ENCODE measurements at regions not wholly inside any gene's neighbourhood (a gene's known extent, or its start where the extent isn't known, plus 50 kb on each side); places are given as distances from the start of the nearest gene placed in this dataset.
A peak's percentile ranks its signal among the peaks of the same experiment; 100 is the strongest.

DNA sequence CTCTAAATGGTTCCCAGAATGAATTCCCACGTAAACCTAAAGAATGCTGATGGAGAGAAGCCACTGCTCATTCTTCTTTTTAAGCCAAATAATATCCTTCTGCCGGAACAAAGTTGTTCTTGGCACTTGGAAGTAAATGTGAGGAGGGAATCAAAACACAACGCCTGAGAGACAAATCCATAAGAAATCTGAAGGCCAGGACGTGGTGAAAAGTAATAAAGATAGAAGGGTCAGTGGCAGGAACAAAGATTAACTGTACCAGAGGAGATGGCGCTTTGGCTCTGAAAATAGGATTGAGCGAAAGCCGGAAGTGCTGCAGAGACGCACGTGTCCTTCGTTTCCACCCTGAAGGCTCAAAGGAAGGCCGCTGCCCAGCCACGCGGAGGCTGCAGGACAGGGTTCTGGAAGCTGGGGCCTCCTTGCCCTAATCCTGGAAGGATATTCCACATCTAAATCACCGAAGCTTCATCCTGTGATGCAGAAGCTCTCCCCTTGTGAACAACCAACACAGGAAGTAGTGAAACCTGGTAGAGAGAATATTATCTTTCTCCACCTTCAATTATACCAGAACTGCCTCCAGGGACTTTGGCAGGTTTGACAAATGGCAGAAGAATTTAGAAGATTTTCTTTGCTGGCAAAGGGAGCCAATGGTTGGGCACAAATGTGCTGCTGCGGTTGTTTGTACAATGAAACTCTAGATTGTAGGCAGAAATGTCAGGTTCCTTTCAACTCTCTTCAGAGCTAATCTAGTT is 214.6 kb upstream of the SERP2 start:
- ATAC-seq (no peak), DNase-seq (no peak)
- Histone ChIP-seq H3K4me3 (no peak overlapping the region), H3K36me3 (no peaks in the 10 kb centered on the region), H3K27me3 (no peaks in the 10 kb centered on the region), H3K9me3 (no peaks in the 10 kb centered on the region), H3K4me1 (peaks cover 0 to 43% (median 11%) of the 10 kb centered on the region in 9 donors), H3K27ac (peak overlapping the region in 5 of 10 donors; percentile 1 to 16 (median 8))
- TF ChIP-seq, protein P1, sequence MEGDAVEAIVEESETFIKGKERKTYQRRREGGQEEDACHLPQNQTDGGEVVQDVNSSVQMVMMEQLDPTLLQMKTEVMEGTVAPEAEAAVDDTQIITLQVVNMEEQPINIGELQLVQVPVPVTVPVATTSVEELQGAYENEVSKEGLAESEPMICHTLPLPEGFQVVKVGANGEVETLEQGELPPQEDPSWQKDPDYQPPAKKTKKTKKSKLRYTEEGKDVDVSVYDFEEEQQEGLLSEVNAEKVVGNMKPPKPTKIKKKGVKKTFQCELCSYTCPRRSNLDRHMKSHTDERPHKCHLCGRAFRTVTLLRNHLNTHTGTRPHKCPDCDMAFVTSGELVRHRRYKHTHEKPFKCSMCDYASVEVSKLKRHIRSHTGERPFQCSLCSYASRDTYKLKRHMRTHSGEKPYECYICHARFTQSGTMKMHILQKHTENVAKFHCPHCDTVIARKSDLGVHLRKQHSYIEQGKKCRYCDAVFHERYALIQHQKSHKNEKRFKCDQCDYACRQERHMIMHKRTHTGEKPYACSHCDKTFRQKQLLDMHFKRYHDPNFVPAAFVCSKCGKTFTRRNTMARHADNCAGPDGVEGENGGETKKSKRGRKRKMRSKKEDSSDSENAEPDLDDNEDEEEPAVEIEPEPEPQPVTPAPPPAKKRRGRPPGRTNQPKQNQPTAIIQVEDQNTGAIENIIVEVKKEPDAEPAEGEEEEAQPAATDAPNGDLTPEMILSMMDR (IDR thresholded peaks at IDR 0.05): no peak
- intact Hi-C loops (cut with DNase I): no loop called here
- WGBS, 2 donors: 62 to 69% methylated on average over 15 of the region's 15 CpGs

DNA sequence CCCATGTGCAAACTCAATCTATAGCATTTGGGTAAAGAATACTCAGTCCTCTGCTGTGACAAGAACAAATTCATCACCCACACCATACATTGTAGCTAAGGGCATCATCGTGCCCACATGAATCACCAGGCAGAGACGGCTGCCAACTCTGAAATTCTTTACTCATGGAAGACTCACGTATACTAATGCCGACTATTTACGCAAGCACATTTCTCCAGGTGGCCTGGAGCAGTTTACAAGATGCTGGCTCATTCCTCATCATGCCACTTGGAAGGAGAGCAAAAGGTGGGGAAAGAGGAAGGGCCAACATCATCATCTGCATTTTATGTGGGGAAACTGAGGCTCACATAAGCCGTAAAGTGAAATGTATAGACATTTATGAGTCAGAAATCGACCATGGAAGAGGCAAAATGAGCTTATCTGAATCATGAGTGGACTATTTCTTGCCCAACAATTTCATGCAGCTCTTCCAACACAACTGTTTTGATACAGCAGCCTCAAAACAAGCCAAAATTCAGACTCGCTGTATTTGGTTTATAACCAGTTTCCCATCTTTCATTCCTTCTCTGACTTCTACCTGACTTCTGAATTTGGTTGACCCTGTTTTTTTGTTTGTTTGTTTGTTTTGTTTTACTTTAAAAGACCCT is 213.9 kb upstream of the SERP2 start:
- H3K4me3 ChIP-seq: no peak overlapping the region
- DNase-seq: no peak
- peaks cover 0 to 43% (median 11%) of the 10 kb centered on the region in 9 donors for H3K4me1 ChIP-seq
- H3K36me3 ChIP-seq: no peaks in the 10 kb centered on the region
- TF ChIP-seq, protein P1 (IDR thresholded peaks at IDR 0.05): no peak
- no peak for ATAC-seq
- intact Hi-C loops (cut with DNase I): no loop called here
- 81 to 82% methylated on average over 8 of the region's 8 CpGs for WGBS, 2 donors
- H3K27me3 ChIP-seq: no peaks in the 10 kb centered on the region
- H3K27ac ChIP-seq: no peak overlapping the region
- H3K9me3 ChIP-seq: no peaks in the 10 kb centered on the region

DNA sequence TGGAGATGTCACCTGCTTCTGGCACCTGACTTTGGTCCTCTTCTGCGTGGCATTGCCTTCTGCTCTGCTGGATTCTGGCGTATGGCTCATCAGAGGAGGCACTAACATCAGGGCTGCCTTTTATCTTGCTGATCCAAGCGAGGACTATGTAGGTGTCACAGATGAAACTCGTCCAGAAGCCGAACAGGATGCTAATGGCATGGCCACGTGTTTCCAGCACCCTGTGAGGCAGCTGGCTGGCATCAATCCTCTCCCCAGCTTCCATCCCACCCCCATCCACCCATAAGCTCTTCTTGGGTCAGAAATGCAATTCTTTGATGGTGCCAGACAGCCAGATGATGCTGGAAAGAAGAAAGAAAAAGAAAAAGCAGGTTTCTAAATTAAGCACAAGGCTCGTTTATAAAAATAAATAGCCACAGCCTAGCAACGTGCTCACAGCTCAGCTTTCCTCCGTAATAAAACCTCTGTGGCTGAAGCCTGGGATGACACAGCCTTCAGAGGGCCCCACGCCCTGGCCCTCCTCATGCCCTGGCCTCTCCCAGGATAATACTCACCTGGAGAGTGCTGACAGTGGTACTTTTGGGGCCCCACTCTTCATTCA is 212.9 kb upstream of the SERP2 start:
- Histone ChIP-seq H3K4me3 (no peak overlapping the region), H3K9me3 (no peaks in the 10 kb centered on the region), H3K27me3 (no peaks in the 10 kb centered on the region), H3K4me1 (peaks cover 0 to 37% (median 6%) of the 10 kb centered on the region in 9 donors), H3K27ac (peak overlapping the region in 4 of 10 donors; percentile 1 to 60 (median 41)), H3K36me3 (no peaks in the 10 kb centered on the region)
- ATAC-seq (peak in 6 of 8 donors; percentile 62 to 69 (median 64)), DNase-seq (no peak)
- 40 to 52% methylated on average over 10 of the region's 10 CpGs for WGBS, 2 donors
- intact Hi-C loops (cut with DNase I): no loop called here
- TF ChIP-seq, protein P1 (IDR thresholded peaks at IDR 0.05): no peak

DNA sequence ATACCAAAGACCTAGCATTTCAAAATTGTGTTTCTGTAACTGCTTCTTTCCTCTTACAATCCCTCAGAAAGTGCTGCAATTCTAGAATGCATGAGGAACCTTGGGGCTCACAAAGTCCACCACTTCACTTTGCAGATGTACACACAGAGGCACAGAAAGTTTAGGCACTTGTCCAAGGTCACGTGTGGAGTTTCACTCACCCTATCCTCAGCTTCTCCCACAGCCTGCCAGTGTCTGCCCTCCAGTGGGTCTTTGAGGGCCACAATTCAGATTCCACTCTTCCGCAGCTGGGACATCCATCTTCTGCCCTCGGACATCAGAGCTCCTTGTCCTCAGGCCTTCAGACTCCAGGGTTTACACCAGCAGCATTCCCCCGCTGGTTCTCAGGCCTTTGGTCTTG is 210.5 kb upstream of the SERP2 start:
- intact Hi-C loops (cut with DNase I): no loop called here
- Histone ChIP-seq H3K36me3 (no peaks in the 10 kb centered on the region), H3K9me3 (no peaks in the 10 kb centered on the region), H3K4me1 (peaks cover 0 to 30% (median 4%) of the 10 kb centered on the region in 9 donors), H3K27me3 (no peaks in the 10 kb centered on the region), H3K4me3 (no peak overlapping the region), H3K27ac (no peak overlapping the region)
- 90% methylated on average over 4 of the region's 4 CpGs for WGBS, 2 donors
- DNase-seq (no peak), ATAC-seq (no peak)
- TF ChIP-seq, protein P1 (IDR thresholded peaks at IDR 0.05): no peak
